ENCODE measurements at regions not wholly inside any gene's neighbourhood (a gene's known extent, or its start where the extent isn't known, plus 50 kb on each side); places are given as distances from the start of the nearest gene placed in this dataset.

GRCh38 chr13:77397636-77398035, 70.7 kb upstream of the MYCBP2 start:
- no peak overlapping the region for H3K4me3 ChIP-seq (ENCODE audit: low read depth, low read length)
- DNase-seq (ENCODE audit: low read depth): no peak
- no peak for TF ChIP-seq CTCF (conservative IDR thresholded peaks at IDR 0.05; ENCODE audit: low read depth, low read length)

- no peak for TF ChIP-seq CTCF (conservative IDR thresholded peaks at IDR 0.05; ENCODE audit: low read depth, low read length)
- H3K4me3 ChIP-seq (ENCODE audit: low read depth, low read length): no peak overlapping the region
- DNase-seq (ENCODE audit: low read depth): no peak
These were observed 64.6 kb upstream of the MYCBP2 start for GRCh38 chr13:77391475-77391874.

- DNase-seq (ENCODE audit: low read depth): no peak
- TF ChIP-seq CTCF (conservative IDR thresholded peaks at IDR 0.05; ENCODE audit: low read depth, low read length): no peak
These were observed 63.5 kb upstream of the MYCBP2 start for GRCh38 chr13:77390391-77390790.

GRCh38 chr13:77389625-77390000, 62.7 kb upstream of the MYCBP2 start:
- no peak for DNase-seq (ENCODE audit: low read depth)
- no peak for TF ChIP-seq CTCF (conservative IDR thresholded peaks at IDR 0.05; ENCODE audit: low read depth, low read length)

More at GRCh38 chr13:77390391-77390790, 63.5 kb upstream of the MYCBP2 start:
- no peak overlapping the region for H3K4me3 ChIP-seq (ENCODE audit: low read depth, low read length)

GRCh38 chr13:77388944-77389624, 62.2 kb upstream of the MYCBP2 start:
- DNase-seq (ENCODE audit: low read depth): no peak
- no peak for TF ChIP-seq CTCF (conservative IDR thresholded peaks at IDR 0.05; ENCODE audit: low read depth, low read length)
- H3K4me3 ChIP-seq (ENCODE audit: low read depth, low read length): no peak overlapping the region

More at GRCh38 chr13:77389625-77390000, 62.7 kb upstream of the MYCBP2 start:
- no peak overlapping the region for H3K4me3 ChIP-seq (ENCODE audit: low read depth, low read length)

GRCh38 chr13:77387607-77388200, 60.8 kb upstream of the MYCBP2 start:
- no peak overlapping the region for H3K4me3 ChIP-seq (ENCODE audit: low read depth, low read length)
- DNase-seq (ENCODE audit: low read depth): no peak

More at GRCh38 chr13:77387607-77388200, 60.8 kb upstream of the MYCBP2 start:
- TF ChIP-seq CTCF (conservative IDR thresholded peaks at IDR 0.05; ENCODE audit: low read depth, low read length): no peak

Data from epithelial cell of proximal tubule (primary cell).